IMR-90 (cell line): ENCODE measurements at regions not wholly inside any gene's neighbourhood (a gene's known extent, or its start where the extent isn't known, plus 50 kb on each side); places are given as distances from the start of the nearest gene placed in this dataset.

ENCODE experiments used
- ATAC-seq: fragments of 200-7000 bp; cut with Tn5 transposase; 2 replicates; pipeline ENCODE4 v1.9.1; 2020; ENCODE audit warnings: low read depth, mild to moderate bottlenecking, moderate library complexity
- BruUV-seq: library from RNA; stranded (reverse); fragments of 400-500 nt; replicated peaks from 2 replicates; lab custom pipeline; 2021; lab: Mats Ljungman, UMichigan
- CTCF ChIA-PET: fragments of 300-600 bp; formaldehyde crosslinking; extraction: SDS; loops from one replicate; lab custom pipeline; 2021; ENCODE audit warnings: antibody characterized with exemption; lab: Yijun Ruan, JAX
- POLR2A ChIA-PET: fragments of 300-600 bp; sonication (Branson Sonifier 250); formaldehyde crosslinking; loops from one replicate; lab custom pipeline; 2022; ENCODE audit warnings: antibody characterized with exemption; ENCODE audit not compliant: unreplicated experiment; lab: Charles Lee
- DNase-seq: peaks from one replicate; pipeline ENCODE4 v3.0.0; 2013
- H2AFZ ChIP-seq: replicated peaks from 2 replicates; pipeline ENCODE3; 2013; ENCODE audit warnings: low read length, mild to moderate bottlenecking; ENCODE audit not compliant: poor library complexity
- H2AK5ac ChIP-seq: 2 replicates; pipeline ENCODE4 v1.6.1; 2013; ENCODE audit warnings: low read depth, low read length, inconsistent platforms
- H2AK9ac ChIP-seq: replicated peaks from 2 replicates; pipeline ENCODE3; 2013; ENCODE audit warnings: mild to moderate bottlenecking, low read depth, low read length, moderate library complexity; ENCODE audit not compliant: poor library complexity
- H2BK120ac ChIP-seq: 2 replicates; pipeline ENCODE4 v1.6.1; 2013; ENCODE audit warnings: low read depth, low read length, inconsistent platforms
- H2BK15ac ChIP-seq: 3 replicates; pipeline ENCODE4 v1.6.1; 2013; ENCODE audit warnings: low read depth, low read length, inconsistent platforms
- H2BK20ac ChIP-seq: 2 replicates; pipeline ENCODE4 v1.6.1; 2013; ENCODE audit warnings: low read depth, mild to moderate bottlenecking, inconsistent platforms, low read length, moderate library complexity
- H2BK5ac ChIP-seq: 2 replicates; pipeline ENCODE4 v1.6.1; 2013; ENCODE audit warnings: mild to moderate bottlenecking, low read depth, low read length, inconsistent platforms; ENCODE audit not compliant: poor library complexity, severe bottlenecking
- H3K14ac ChIP-seq: replicated peaks from 2 replicates; pipeline ENCODE4 v1.6.1; 2013; ENCODE audit warnings: low read depth, low read length, inconsistent platforms
- H3K18ac ChIP-seq: 2 replicates; pipeline ENCODE4 v1.6.1; 2013; ENCODE audit warnings: low read depth, low read length, control low read depth
- H3K23ac ChIP-seq: 2 replicates; pipeline ENCODE4 v1.6.1; 2013; ENCODE audit warnings: low read depth, low read length, inconsistent platforms
- H3K27ac ChIP-seq: 2 replicates; pipeline ENCODE4 v1.5.1; 2013; ENCODE audit warnings: mild to moderate bottlenecking, control low read depth, low read length; ENCODE audit not compliant: insufficient read depth
- H3K27me3 ChIP-seq: 2 replicates; pipeline ENCODE4 v1.6.1; 2013; ENCODE audit warnings: low read length; ENCODE audit not compliant: control insufficient read depth, insufficient read depth
- H3K36me3 ChIP-seq: 2 replicates; pipeline ENCODE4 v1.6.1; 2013; ENCODE audit warnings: low read length, mixed read lengths; ENCODE audit not compliant: control insufficient read depth, insufficient read depth
- H3K4ac ChIP-seq: 2 replicates; pipeline ENCODE4 v1.6.1; 2013; ENCODE audit warnings: low read depth, low read length, inconsistent platforms
- H3K4me1 ChIP-seq: 2 replicates; pipeline ENCODE4 v1.6.1; 2013; ENCODE audit warnings: low read length, mixed read lengths; ENCODE audit not compliant: control insufficient read depth, insufficient read depth
- H3K4me2 ChIP-seq: 2 replicates; pipeline ENCODE4 v1.6.1; 2013; ENCODE audit warnings: low read depth, mild to moderate bottlenecking, control low read depth, low read length, moderate library complexity
- H3K4me3 ChIP-seq: 2 replicates; pipeline ENCODE4 v1.5.1; 2013; ENCODE audit warnings: low read depth, mild to moderate bottlenecking, control low read depth, low read length, moderate library complexity; ENCODE audit not compliant: insufficient read depth
- H3K56ac ChIP-seq: 2 replicates; pipeline ENCODE4 v1.6.1; 2013; ENCODE audit warnings: low read length, inconsistent platforms; ENCODE audit not compliant: insufficient read depth; ENCODE audit errors: extremely low read depth
- H3K79me1 ChIP-seq, 2 experiments: 2 replicates each; pipeline ENCODE4 v1.6.1; 2013; ENCODE audit warnings: low read length in 2 of 2, inconsistent platforms in 1 of 2, low read depth in 1 of 2
- H3K9ac ChIP-seq: 2 replicates; pipeline ENCODE4 v1.6.1; 2013; ENCODE audit warnings: low read depth, low read length, control low read depth
- H3K9me1 ChIP-seq: 2 replicates; pipeline ENCODE4 v1.6.1; 2013; ENCODE audit warnings: low read length, inconsistent platforms; ENCODE audit not compliant: insufficient read depth
- H3K9me3 ChIP-seq: 2 replicates; pipeline ENCODE4 v1.6.1; 2013; ENCODE audit warnings: low read length; ENCODE audit not compliant: control insufficient read depth, insufficient read depth
- H4K20me1 ChIP-seq: 2 replicates; pipeline ENCODE4 v1.6.1; 2013; ENCODE audit warnings: low read length, inconsistent platforms; ENCODE audit not compliant: insufficient read depth
- H4K5ac ChIP-seq: 2 replicates; pipeline ENCODE4 v1.6.1; 2013; ENCODE audit warnings: mild to moderate bottlenecking, low read depth, low read length, control low read depth
- H4K8ac ChIP-seq, 2 experiments: 2 replicates each; pipeline ENCODE4 v1.6.1; 2013; ENCODE audit warnings: low read depth in 2 of 2, low read length in 2 of 2, control low read depth in 1 of 2, inconsistent platforms in 1 of 2
- H4K91ac ChIP-seq: 2 replicates; pipeline ENCODE4 v1.6.1; 2013; ENCODE audit warnings: low read depth, low read length, inconsistent platforms; ENCODE audit not compliant: insufficient read depth
- WGBS, 2 experiments: methylation state at CpG; one replicate each; pipeline versions ENCODE4 v1.1.5 to v1.1.7; 2013; ENCODE audit warnings: missing lambda C conversion rate in 2 of 2; ENCODE audit not compliant: insufficient read length in 1 of 2; ENCODE audit errors: extremely low coverage in 2 of 2; 5-methylcytosine and 5-hydroxymethylcytosine counted together
- dilution Hi-C: fragments of 300-500 bp; cut with HindIII; formaldehyde crosslinking; loops from one replicate; pipeline ENCODE4 v1.14.3; 2018; ENCODE audit warnings: low sequenced_read_pairs; ENCODE audit not compliant: unreplicated experiment
- in situ Hi-C: fragments of 300-500 bp; cut with MboI; formaldehyde crosslinking; loops from 3 replicates; pipeline ENCODE4 v1.14.3; 2019; ENCODE audit warnings: low sequenced_read_pairs, inconsistent platforms, mixed read lengths
- intact Hi-C: fragments of 100-400 bp; cut with micrococcal nuclease; formaldehyde crosslinking; loops from 2 replicates; pipeline ENCODE4 v1.10.0; 2022
- TF ChIP-seq, protein P1 (sequence below): conservative IDR thresholded peaks from 2 replicates; pipeline ENCODE4 v1.5.1; 2012; ENCODE audit warnings: mild to moderate bottlenecking, low read depth, low read length, improper control_type of control experiment

- Histone ChIP-seq H4K5ac (no peak overlapping the region), H3K9me3 (no peaks in the 10 kb centered on the region), H3K9me1 (no peaks in the 10 kb centered on the region), H3K27ac (no peak overlapping the region), H2BK5ac (no peak overlapping the region), H2AFZ (no peak overlapping the region), H2AK9ac (no peak overlapping the region), H3K79me1 (no peaks in the 10 kb centered on the region), H3K4me2 (no peak overlapping the region), H2BK120ac (no peak overlapping the region), H3K56ac (no peak overlapping the region), H3K36me3 (no peaks in the 10 kb centered on the region), H3K18ac (no peak overlapping the region), H2BK15ac (no peak overlapping the region), H3K14ac (no peak overlapping the region), H3K4me1 (no peaks in the 10 kb centered on the region), H3K4me3 (no peak overlapping the region), H2BK20ac (no peak overlapping the region), H3K4ac (no peak overlapping the region), H3K9ac (no peak overlapping the region), H4K91ac (no peak overlapping the region), H4K8ac (no peak overlapping the region), H4K20me1 (no peaks in the 10 kb centered on the region), H3K23ac (no peak overlapping the region), H2AK5ac (no peak overlapping the region), H3K27me3 (peaks cover 5% of the 10 kb centered on the region)
- DNase-seq (no peak), ATAC-seq (no peak)
- TF ChIP-seq, protein P1, sequence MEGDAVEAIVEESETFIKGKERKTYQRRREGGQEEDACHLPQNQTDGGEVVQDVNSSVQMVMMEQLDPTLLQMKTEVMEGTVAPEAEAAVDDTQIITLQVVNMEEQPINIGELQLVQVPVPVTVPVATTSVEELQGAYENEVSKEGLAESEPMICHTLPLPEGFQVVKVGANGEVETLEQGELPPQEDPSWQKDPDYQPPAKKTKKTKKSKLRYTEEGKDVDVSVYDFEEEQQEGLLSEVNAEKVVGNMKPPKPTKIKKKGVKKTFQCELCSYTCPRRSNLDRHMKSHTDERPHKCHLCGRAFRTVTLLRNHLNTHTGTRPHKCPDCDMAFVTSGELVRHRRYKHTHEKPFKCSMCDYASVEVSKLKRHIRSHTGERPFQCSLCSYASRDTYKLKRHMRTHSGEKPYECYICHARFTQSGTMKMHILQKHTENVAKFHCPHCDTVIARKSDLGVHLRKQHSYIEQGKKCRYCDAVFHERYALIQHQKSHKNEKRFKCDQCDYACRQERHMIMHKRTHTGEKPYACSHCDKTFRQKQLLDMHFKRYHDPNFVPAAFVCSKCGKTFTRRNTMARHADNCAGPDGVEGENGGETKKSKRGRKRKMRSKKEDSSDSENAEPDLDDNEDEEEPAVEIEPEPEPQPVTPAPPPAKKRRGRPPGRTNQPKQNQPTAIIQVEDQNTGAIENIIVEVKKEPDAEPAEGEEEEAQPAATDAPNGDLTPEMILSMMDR, result no peak
- intact Hi-C loops, result no loop called here
- ChIA-PET POLR2A (no interaction called here), CTCF (no interaction called here)
- BruUV-seq, result no TSS peak
- WGBS, 2 experiments, result no CpG with 5 or more reads among the region's 2 CpGs
- dilution Hi-C loops, result no loop called here
- in situ Hi-C loops, result no loop called here
Observed at GRCh38 chr2:64259312-64259711, 115.1 kb upstream of the PELI1 start.
